IPS DF 4.7 (cell line): ENCODE measurements at regions not wholly inside any gene's neighbourhood (a gene's known extent, or its start where the extent isn't known, plus 50 kb on each side); places are given as distances from the start of the nearest gene placed in this dataset.
A peak's percentile ranks its signal among the peaks of the same experiment; 100 is the strongest.

Source experiments
- DNase-seq: peaks from one replicate; pipeline ENCODE4 v3.0.0-alpha.2; 2013; ENCODE audit warnings: low spot score; ENCODE audit errors: extremely low read depth

GRCh38 chr12:74903522-74903921 is 306.1 kb downstream of the KCNC2 start:
- peak; percentile 36 for DNase-seq

DNA sequence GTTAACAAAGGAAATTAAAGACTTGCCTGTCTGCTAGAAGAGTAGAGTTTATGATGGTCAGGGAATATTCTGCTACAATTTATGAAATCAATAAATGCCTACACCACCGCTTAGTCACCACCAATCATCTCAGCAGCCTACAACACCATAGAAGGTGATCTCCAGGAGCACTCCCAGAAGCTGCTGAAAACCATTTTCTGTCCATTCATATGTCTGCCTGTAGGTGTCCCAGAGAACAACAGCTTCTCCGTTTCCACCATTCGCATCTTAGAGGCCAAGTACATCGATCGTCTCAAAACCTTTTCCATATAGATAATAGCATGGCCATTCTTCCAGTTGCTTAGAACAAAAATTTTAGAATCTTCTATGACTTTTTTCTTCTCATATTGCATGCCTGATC is 303.4 kb downstream of the KCNC2 start:
- DNase-seq: no peak

- no peak for DNase-seq
Observed at GRCh38 chr12:74910831-74911230, 298.8 kb downstream of the KCNC2 start.

GRCh38 chr12:74914378-74914777 is 295.3 kb downstream of the KCNC2 start:
- no peak for DNase-seq

- no peak for DNase-seq
Observed at GRCh38 chr12:74915718-74916117, 293.9 kb downstream of the KCNC2 start.

DNA sequence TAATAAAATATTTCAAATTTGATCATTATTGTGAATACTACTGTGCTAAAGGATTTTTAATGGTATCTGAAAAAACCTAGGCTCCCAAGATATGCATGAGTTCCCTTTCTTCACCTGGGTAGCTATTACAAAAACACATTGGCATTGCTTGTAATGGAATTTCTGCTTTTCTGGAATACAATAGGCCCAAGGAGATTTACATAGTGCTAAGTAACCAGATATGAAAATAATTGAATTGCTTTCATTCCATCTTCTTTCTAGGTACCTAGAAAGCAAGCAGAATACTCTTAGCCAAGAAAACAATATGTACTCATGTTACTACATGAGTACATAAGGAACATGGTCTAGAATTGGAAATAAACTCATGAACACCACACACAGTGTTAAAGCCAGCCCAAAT is 291.9 kb downstream of the KCNC2 start:
- no peak for DNase-seq

- DNase-seq: no peak
Observed at GRCh38 chr12:74918291-74918690, 291.3 kb downstream of the KCNC2 start.

- DNase-seq: no peak
Observed at GRCh38 chr12:74922117-74922516, 287.5 kb downstream of the KCNC2 start.

- no peak for DNase-seq
Observed at GRCh38 chr12:74922642-74923041, 287.0 kb downstream of the KCNC2 start.

DNA sequence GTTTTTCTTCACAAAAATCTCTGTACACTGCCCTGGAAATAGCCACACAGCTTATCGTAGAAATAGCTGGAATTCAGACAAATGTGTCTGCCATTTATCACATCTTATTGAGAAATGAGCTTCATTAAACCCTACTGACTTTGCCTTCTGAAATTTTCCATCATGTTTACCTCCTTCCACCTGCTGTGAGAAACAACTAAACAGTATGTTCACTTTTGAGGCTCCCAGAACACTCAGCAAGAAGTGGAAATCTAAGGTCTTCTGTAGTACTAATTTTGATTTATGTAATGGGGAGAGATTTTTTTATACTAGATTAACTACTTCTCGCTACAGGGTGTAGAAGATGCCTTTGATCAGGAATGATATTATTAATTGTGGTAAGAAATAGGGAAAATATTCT is 268.0 kb downstream of the KCNC2 start:
- DNase-seq: no peak

- DNase-seq: no peak
Observed at GRCh38 chr12:74945771-74946198, 263.9 kb downstream of the KCNC2 start.

DNA sequence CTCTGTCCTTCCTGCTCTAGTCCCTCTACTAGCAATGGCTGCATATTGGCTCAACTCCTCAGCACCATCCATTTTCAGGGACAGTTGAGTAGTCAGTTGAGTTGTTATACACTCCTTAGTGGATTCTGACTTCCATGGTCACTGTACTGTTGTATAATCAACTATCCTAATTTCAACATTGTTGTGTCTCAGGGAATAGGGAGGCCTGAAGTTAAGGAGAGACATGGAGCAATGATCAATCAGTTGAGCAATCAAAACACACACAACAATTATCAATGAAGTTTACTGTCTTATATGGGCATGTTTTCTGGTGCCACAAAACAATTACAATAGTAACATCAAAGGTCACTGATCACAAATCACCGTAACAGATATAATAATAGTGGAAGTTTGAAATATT is 255.9 kb downstream of the KCNC2 start:
- no peak for DNase-seq

- no peak for DNase-seq
Observed at GRCh38 chr12:74957231-74957630, 252.4 kb downstream of the KCNC2 start.

GRCh38 chr12:74957634-74958033 is 252.0 kb downstream of the KCNC2 start:
- no peak for DNase-seq

DNA sequence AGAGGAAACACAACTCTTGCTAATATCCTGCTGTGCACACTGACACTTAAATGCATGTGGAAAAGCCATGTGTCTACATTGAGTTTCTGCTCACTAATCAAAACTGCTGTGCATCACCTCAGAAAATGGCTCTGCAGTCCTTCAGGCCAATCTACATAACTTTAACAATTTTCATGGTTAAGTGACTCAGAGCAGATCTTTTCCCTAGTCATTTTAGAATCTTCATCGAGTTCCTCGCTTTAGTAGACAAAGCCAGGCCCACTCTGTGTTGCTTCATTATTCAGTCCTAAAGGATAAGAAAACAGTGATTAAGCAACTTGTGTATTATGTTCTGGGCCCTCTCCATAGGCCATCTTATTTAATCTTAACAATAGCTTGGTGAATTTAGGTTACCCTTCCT is 250.0 kb downstream of the KCNC2 start:
- no peak for DNase-seq

DNA sequence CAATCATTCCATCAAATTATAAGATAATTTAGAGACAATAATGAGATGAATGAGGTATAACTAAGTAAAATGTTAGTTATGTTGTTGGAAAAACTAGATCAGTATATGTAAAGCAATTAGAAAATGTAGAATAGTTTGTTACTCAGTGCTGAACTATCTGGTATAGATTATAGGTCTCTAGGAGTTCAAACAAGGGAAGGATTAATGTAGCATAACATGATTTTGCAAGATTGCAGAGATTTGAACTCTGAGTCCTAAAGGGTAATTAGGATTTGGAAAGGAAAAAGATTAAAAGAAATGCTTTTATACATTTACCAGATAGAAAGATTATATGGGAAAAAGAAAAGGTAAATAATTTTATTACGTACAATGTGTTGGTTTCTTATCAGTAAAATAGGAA is 246.3 kb downstream of the KCNC2 start:
- no peak for DNase-seq

GRCh38 chr12:74963867-74964331 is 245.7 kb downstream of the KCNC2 start:
- no peak for DNase-seq

DNA sequence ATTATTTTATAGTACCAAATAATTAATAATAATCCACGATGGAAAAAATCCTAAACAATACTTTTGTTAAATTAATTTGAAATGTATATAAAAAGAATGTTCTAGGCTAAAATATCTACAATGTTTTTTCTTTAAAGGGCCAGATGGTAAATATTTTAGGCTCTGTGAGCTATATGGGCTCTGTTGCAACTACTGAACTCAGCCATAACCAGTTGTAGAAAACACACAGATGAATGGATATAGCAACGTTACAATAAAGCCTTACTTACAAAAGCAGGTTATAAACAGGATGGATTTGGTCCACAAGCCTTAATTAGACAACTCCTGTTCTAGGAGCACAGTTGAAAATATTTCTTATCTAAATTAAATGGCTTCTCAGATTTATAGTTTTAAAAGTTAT is 245.2 kb downstream of the KCNC2 start:
- DNase-seq: no peak

GRCh38 chr12:74971201-74971600 is 238.4 kb downstream of the KCNC2 start:
- no peak for DNase-seq

- no peak for DNase-seq
Observed at GRCh38 chr12:74977832-74978481, 231.7 kb downstream of the KCNC2 start.

GRCh38 chr12:74980510-74980909 is 229.1 kb downstream of the KCNC2 start:
- DNase-seq: no peak

- no peak for DNase-seq
Observed at GRCh38 chr12:74981541-74981940, 228.1 kb downstream of the KCNC2 start.

GRCh38 chr12:74983917-74984316 is 225.7 kb downstream of the KCNC2 start:
- DNase-seq: no peak

GRCh38 chr12:74984631-74985030 is 225.0 kb downstream of the KCNC2 start:
- no peak for DNase-seq
